ENCODE measurements at regions not wholly inside any gene's neighbourhood (a gene's known extent, or its start where the extent isn't known, plus 50 kb on each side); places are given as distances from the start of the nearest gene placed in this dataset.

- H3K27me3 ChIP-seq (replicated peaks in 1 of 4; ENCODE audit: control extremely low read depth in 1 of 4, control insufficient read depth in 3 of 4, insufficient read depth in 4 of 4, low read length in 3 of 4), result no peaks in the 10 kb centered on the region
- peaks cover 1 to 7% of the 10 kb centered on the region in 2 experiments for H3K36me3 ChIP-seq (replicated peaks in 1 of 2; ENCODE audit: control extremely low read depth in 1 of 2, control insufficient read depth in 1 of 2, extremely low read depth in 1 of 2, insufficient read depth in 2 of 2, low read length in 1 of 2)
- H3K4me3 ChIP-seq (ENCODE audit: control extremely low read depth in 1 of 5, extremely low read depth in 1 of 5, insufficient read depth in 1 of 5, low read depth in 2 of 5, low read length in 4 of 5), result no peak overlapping the region
- no peak overlapping the region for H3K9ac ChIP-seq (ENCODE audit: low read length)
- no peak overlapping the region for H3K27ac ChIP-seq (ENCODE audit: low read length in 2 of 2)
- Mint-ChIP-seq H3K9me3 (ENCODE audit: insufficient read depth) (no peaks in the 10 kb centered on the region), H3K27me3 (no peaks in the 10 kb centered on the region), H3K27ac (no peak overlapping the region), H3K4me3 (no peak overlapping the region), H3K4me1 (peaks cover 5% of the 10 kb centered on the region)
- intact Hi-C loops (cut with micrococcal nuclease), result no loop called here
- DNase-seq (no peak), ATAC-seq (ENCODE audit: low read depth) (no peak)
- no peaks in the 10 kb centered on the region for H4K20me1 ChIP-seq (ENCODE audit: control insufficient read depth, insufficient read depth, low read length, poor library complexity, severe bottlenecking)
- TF ChIP-seq EZH2 (IDR thresholded peaks at IDR 0.05; ENCODE audit: borderline replicate concordance, insufficient read depth, low read depth, low read length, poor library complexity, severe bottlenecking), result no peak
- TF ChIP-seq CTCF (IDR thresholded peaks at IDR 0.05), result no peak
- CTCF ChIA-PET, result no interaction called here
- POLR2A ChIA-PET, result interaction anchor here (0.7 kb wide), 1 partner anchor 95 kb away, joined by 4 read pairs; no protein-coding TSS in a partner anchor
- no peak overlapping the region for H3K4me2 ChIP-seq (replicated peaks; ENCODE audit: low read depth, low read length, poor library complexity, severe bottlenecking)
- no peak overlapping the region for H2AFZ ChIP-seq (ENCODE audit: insufficient read depth, low read depth, low read length, poor library complexity, severe bottlenecking)
- peaks cover 0 to 4% (median 0%) of the 10 kb centered on the region in 3 donors for H3K9me3 ChIP-seq (ENCODE audit: control extremely low read depth in 1 of 3, control insufficient read depth in 2 of 3, insufficient read depth in 1 of 3, low read length in 2 of 3)
- no peaks in the 10 kb centered on the region for H3K4me1 ChIP-seq (ENCODE audit: control insufficient read depth in 2 of 2, insufficient read depth in 2 of 2, low read length in 2 of 2)
- H3K79me2 ChIP-seq (ENCODE audit: control insufficient read depth, insufficient read depth, low read length), result peaks cover 27% of the 10 kb centered on the region
- WGBS (ENCODE audit: insufficient coverage), result 93% methylated on average over 3 of the region's 6 CpGs
These were observed 63.2 kb upstream of the FOXN3 start for GRCh38 chr14:89480278-89480677.

GRCh38 chr14:89479802-89480201 lies 62.8 kb upstream of the FOXN3 start:
- Histone ChIP-seq H2AFZ (ENCODE audit: insufficient read depth, low read depth, low read length, poor library complexity, severe bottlenecking) (no peak overlapping the region), H3K27me3 (replicated peaks in 1 of 4; ENCODE audit: control extremely low read depth in 1 of 4, control insufficient read depth in 3 of 4, insufficient read depth in 4 of 4, low read length in 3 of 4) (no peaks in the 10 kb centered on the region), H3K4me1 (ENCODE audit: control insufficient read depth in 2 of 2, insufficient read depth in 2 of 2, low read length in 2 of 2) (no peaks in the 10 kb centered on the region), H3K36me3 (replicated peaks in 1 of 2; ENCODE audit: control extremely low read depth in 1 of 2, control insufficient read depth in 1 of 2, extremely low read depth in 1 of 2, insufficient read depth in 2 of 2, low read length in 1 of 2) (peaks cover 1 to 7% of the 10 kb centered on the region in 2 experiments), H4K20me1 (ENCODE audit: control insufficient read depth, insufficient read depth, low read length, poor library complexity, severe bottlenecking) (no peaks in the 10 kb centered on the region), H3K79me2 (ENCODE audit: control insufficient read depth, insufficient read depth, low read length) (peaks cover 23% of the 10 kb centered on the region), H3K4me3 (ENCODE audit: control extremely low read depth in 1 of 5, extremely low read depth in 1 of 5, insufficient read depth in 1 of 5, low read depth in 2 of 5, low read length in 4 of 5) (no peak overlapping the region), H3K9ac (ENCODE audit: low read length) (no peak overlapping the region), H3K27ac (ENCODE audit: low read length in 2 of 2) (no peak overlapping the region), H3K9me3 (ENCODE audit: control extremely low read depth in 1 of 3, control insufficient read depth in 2 of 3, insufficient read depth in 1 of 3, low read length in 2 of 3) (peaks cover 0 to 4% (median 0%) of the 10 kb centered on the region in 3 donors), H3K4me2 (replicated peaks; ENCODE audit: low read depth, low read length, poor library complexity, severe bottlenecking) (no peak overlapping the region)
- Mint-ChIP-seq H3K4me1 (peaks cover 5% of the 10 kb centered on the region), H3K9me3 (ENCODE audit: insufficient read depth) (no peaks in the 10 kb centered on the region), H3K27ac (no peak overlapping the region), H3K4me3 (no peak overlapping the region), H3K27me3 (no peaks in the 10 kb centered on the region)
- DNase-seq (no peak), ATAC-seq (ENCODE audit: low read depth) (no peak)
- 96% methylated on average over 3 of the region's 6 CpGs for WGBS (ENCODE audit: insufficient coverage)
- TF ChIP-seq EZH2 (IDR thresholded peaks at IDR 0.05; ENCODE audit: borderline replicate concordance, insufficient read depth, low read depth, low read length, poor library complexity, severe bottlenecking) (no peak), CTCF (IDR thresholded peaks at IDR 0.05) (no peak)
- CTCF ChIA-PET, result no interaction called here
- POLR2A ChIA-PET, result no interaction called here
- intact Hi-C loops (cut with micrococcal nuclease), result no loop called here

Data from B cell (primary cell).